ENCODE measurements at regions not wholly inside any gene's neighbourhood (a gene's known extent, or its start where the extent isn't known, plus 50 kb on each side); places are given as distances from the start of the nearest gene placed in this dataset.

- TF ChIP-seq POLR2AphosphoS5 (IDR thresholded peaks at IDR 0.05; ENCODE audit: low read depth, low read length) (no peak), REST (IDR thresholded peaks at IDR 0.05; ENCODE audit: insufficient read depth in 1 of 2, low read depth in 2 of 2, low read length in 2 of 2) (no peak)
Measured at GRCh38 chr1:5349526-5349925, 642.7 kb downstream of the NPHP4 start.

Measured in PFSK-1 (cell line).